ENCODE measurements at regions not wholly inside any gene's neighbourhood (a gene's known extent, or its start where the extent isn't known, plus 50 kb on each side); places are given as distances from the start of the nearest gene placed in this dataset.

GRCh38 chr7:140230861-140231770, 54.3 kb upstream of the KDM7A start:
- no peak overlapping the region for H2AK5ac ChIP-seq (ENCODE audit: low read length, severe bottlenecking)
- DNase-seq: peak; percentile 50
- H3K4ac ChIP-seq (ENCODE audit: low read depth in 1 of 2, low read length in 2 of 2): no peak overlapping the region
- H2BK12ac ChIP-seq (ENCODE audit: low read length in 2 of 2): no peak overlapping the region
- H4K91ac ChIP-seq (ENCODE audit: low read length): no peak overlapping the region
- no peak overlapping the region for H2BK5ac ChIP-seq (ENCODE audit: low read depth, low read length, poor library complexity, severe bottlenecking)
- H3K18ac ChIP-seq (ENCODE audit: low read depth in 1 of 2, low read length in 2 of 2): peak overlapping the region in 1 of 2 experiments; percentile 21
- H2AFZ ChIP-seq (ENCODE audit: low read depth, low read length): peak overlapping the region; percentile 67
- WGBS: 1% methylated on average over 51 of the region's 59 CpGs
- H4K8ac ChIP-seq (ENCODE audit: low read length): no peak overlapping the region
- H3K4me3 ChIP-seq (ENCODE audit: insufficient read depth in 1 of 2, low read depth in 1 of 2, low read length in 2 of 2): peak overlapping the region; percentile 53 to 85
- H3K79me1 ChIP-seq (replicated peaks; ENCODE audit: low read length, poor library complexity, severe bottlenecking): no peaks in the 10 kb centered on the region
- H3K4me2 ChIP-seq (ENCODE audit: low read length, poor library complexity, severe bottlenecking): peak overlapping the region; percentile 90
- H3K14ac ChIP-seq (ENCODE audit: low read length in 2 of 2): no peak overlapping the region
- H3K27ac ChIP-seq (ENCODE audit: low read length, poor library complexity, severe bottlenecking): no peak overlapping the region
- no peak overlapping the region for H2BK15ac ChIP-seq (ENCODE audit: low read depth, poor library complexity, severe bottlenecking)
- peak overlapping the region; percentile 81 for H3K9ac ChIP-seq (ENCODE audit: low read length)
- no peaks in the 10 kb centered on the region for H3K36me3 ChIP-seq (ENCODE audit: control insufficient read depth in 1 of 2, insufficient read depth in 2 of 2, low read depth in 1 of 2, low read length in 2 of 2)
- H3K9me3 ChIP-seq (ENCODE audit: control insufficient read depth, low read length): no peaks in the 10 kb centered on the region
- peak overlapping the region in 1 of 2 experiments; percentile 89 for H3K23ac ChIP-seq (ENCODE audit: low read length in 2 of 2)
- peaks cover 13 to 73% of the 10 kb centered on the region in 2 experiments for H3K27me3 ChIP-seq (ENCODE audit: control insufficient read depth in 1 of 2, insufficient read depth in 1 of 2, low read length in 2 of 2)
- no peak overlapping the region for H2BK120ac ChIP-seq (ENCODE audit: low read depth, low read length)
- peaks cover 19% of the 10 kb centered on the region for H3K4me1 ChIP-seq (ENCODE audit: control insufficient read depth, insufficient read depth, low read depth, low read length)

- H2AFZ ChIP-seq (ENCODE audit: low read depth, low read length): peak overlapping the region; percentile 67
Measured at GRCh38 chr7:140230516-140230860, 53.7 kb upstream of the KDM7A start.

GRCh38 chr7:140229591-140230515, 53.1 kb upstream of the KDM7A start:
- no peaks in the 10 kb centered on the region for H3K9me3 ChIP-seq (ENCODE audit: control insufficient read depth, low read length)
- no peak overlapping the region for H4K8ac ChIP-seq (ENCODE audit: low read length)
- H3K9ac ChIP-seq (ENCODE audit: low read length): no peak overlapping the region
- H2BK12ac ChIP-seq (ENCODE audit: low read length in 2 of 2): no peak overlapping the region
- peak overlapping the region in 1 of 2 experiments; percentile 40 for H3K23ac ChIP-seq (ENCODE audit: low read length in 2 of 2)
- H3K18ac ChIP-seq (ENCODE audit: low read depth in 1 of 2, low read length in 2 of 2): no peak overlapping the region
- H2BK120ac ChIP-seq (ENCODE audit: low read depth, low read length): no peak overlapping the region
- H3K27ac ChIP-seq (ENCODE audit: low read length, poor library complexity, severe bottlenecking): no peak overlapping the region
- no peaks in the 10 kb centered on the region for H3K36me3 ChIP-seq (ENCODE audit: control insufficient read depth in 1 of 2, insufficient read depth in 2 of 2, low read depth in 1 of 2, low read length in 2 of 2)
- no peak for DNase-seq
- H3K79me1 ChIP-seq (replicated peaks; ENCODE audit: low read length, poor library complexity, severe bottlenecking): no peaks in the 10 kb centered on the region
- peak overlapping the region in 1 of 2 experiments; percentile 50 for H3K14ac ChIP-seq (ENCODE audit: low read length in 2 of 2)
- peak overlapping the region; percentile 67 for H2AFZ ChIP-seq (ENCODE audit: low read depth, low read length)
- H3K4me2 ChIP-seq (ENCODE audit: low read length, poor library complexity, severe bottlenecking): peak overlapping the region; percentile 90
- H3K4ac ChIP-seq (ENCODE audit: low read depth in 1 of 2, low read length in 2 of 2): no peak overlapping the region
- H2BK5ac ChIP-seq (ENCODE audit: low read depth, low read length, poor library complexity, severe bottlenecking): no peak overlapping the region
- no peak overlapping the region for H2BK15ac ChIP-seq (ENCODE audit: low read depth, poor library complexity, severe bottlenecking)
- 21% methylated on average over 23 of the region's 44 CpGs for WGBS
- peaks cover 19% of the 10 kb centered on the region for H3K4me1 ChIP-seq (ENCODE audit: control insufficient read depth, insufficient read depth, low read depth, low read length)
- peak overlapping the region; percentile 53 to 85 for H3K4me3 ChIP-seq (ENCODE audit: insufficient read depth in 1 of 2, low read depth in 1 of 2, low read length in 2 of 2)
- H2AK5ac ChIP-seq (ENCODE audit: low read length, severe bottlenecking): no peak overlapping the region
- H4K91ac ChIP-seq (ENCODE audit: low read length): no peak overlapping the region
- H3K27me3 ChIP-seq (ENCODE audit: control insufficient read depth in 1 of 2, insufficient read depth in 1 of 2, low read length in 2 of 2): peaks cover 12 to 68% of the 10 kb centered on the region in 2 experiments

More at GRCh38 chr7:140230516-140230860, 53.7 kb upstream of the KDM7A start:
- DNase-seq: no peak
- H3K14ac ChIP-seq (ENCODE audit: low read length in 2 of 2): peak overlapping the region in 1 of 2 experiments; percentile 50
- 2% methylated on average over 57 of the region's 57 CpGs for WGBS
- no peaks in the 10 kb centered on the region for H3K79me1 ChIP-seq (replicated peaks; ENCODE audit: low read length, poor library complexity, severe bottlenecking)
- H4K8ac ChIP-seq (ENCODE audit: low read length): no peak overlapping the region
- H3K4me3 ChIP-seq (ENCODE audit: insufficient read depth in 1 of 2, low read depth in 1 of 2, low read length in 2 of 2): peak overlapping the region; percentile 53 to 85
- H3K18ac ChIP-seq (ENCODE audit: low read depth in 1 of 2, low read length in 2 of 2): peak overlapping the region in 1 of 2 experiments; percentile 85
- no peak overlapping the region for H2BK15ac ChIP-seq (ENCODE audit: low read depth, poor library complexity, severe bottlenecking)
- H3K9me3 ChIP-seq (ENCODE audit: control insufficient read depth, low read length): no peaks in the 10 kb centered on the region
- peak overlapping the region in 1 of 2 experiments; percentile 40 for H3K23ac ChIP-seq (ENCODE audit: low read length in 2 of 2)
- H3K9ac ChIP-seq (ENCODE audit: low read length): peak overlapping the region; percentile 81
- peak overlapping the region; percentile 32 for H4K91ac ChIP-seq (ENCODE audit: low read length)
- H2BK120ac ChIP-seq (ENCODE audit: low read depth, low read length): no peak overlapping the region
- no peak overlapping the region for H3K27ac ChIP-seq (ENCODE audit: low read length, poor library complexity, severe bottlenecking)
- no peaks in the 10 kb centered on the region for H3K36me3 ChIP-seq (ENCODE audit: control insufficient read depth in 1 of 2, insufficient read depth in 2 of 2, low read depth in 1 of 2, low read length in 2 of 2)
- peaks cover 19% of the 10 kb centered on the region for H3K4me1 ChIP-seq (ENCODE audit: control insufficient read depth, insufficient read depth, low read depth, low read length)
- no peak overlapping the region for H2BK12ac ChIP-seq (ENCODE audit: low read length in 2 of 2)
- H2AK5ac ChIP-seq (ENCODE audit: low read length, severe bottlenecking): no peak overlapping the region
- H2BK5ac ChIP-seq (ENCODE audit: low read depth, low read length, poor library complexity, severe bottlenecking): no peak overlapping the region
- H3K4ac ChIP-seq (ENCODE audit: low read depth in 1 of 2, low read length in 2 of 2): no peak overlapping the region
- peak overlapping the region; percentile 90 for H3K4me2 ChIP-seq (ENCODE audit: low read length, poor library complexity, severe bottlenecking)
- peaks cover 12 to 74% of the 10 kb centered on the region in 2 experiments for H3K27me3 ChIP-seq (ENCODE audit: control insufficient read depth in 1 of 2, insufficient read depth in 1 of 2, low read length in 2 of 2)

Measured in mesenchymal stem cell (in vitro differentiated cells and primary cell).